Endodermal cell (in vitro differentiated cells): ENCODE measurements at regions not wholly inside any gene's neighbourhood (a gene's known extent, or its start where the extent isn't known, plus 50 kb on each side); places are given as distances from the start of the nearest gene placed in this dataset.

Experiments used
- DNase-seq: peaks from one replicate; pipeline ENCODE4 v3.0.0-alpha.2; 2017
- H3K27ac ChIP-seq: 2 replicates; pipeline ENCODE4 v1.5.1; 2013; ENCODE audit warnings: mild to moderate bottlenecking, low read depth, low read length, moderate library complexity
- H3K27me3 ChIP-seq: 2 replicates; pipeline ENCODE4 v1.6.1; 2013; ENCODE audit warnings: mild to moderate bottlenecking, low read length, moderate library complexity; ENCODE audit not compliant: insufficient read depth, control insufficient read depth, poor library complexity, severe bottlenecking
- H3K36me3 ChIP-seq: 2 replicates; pipeline ENCODE4 v1.7.0; 2013; ENCODE audit warnings: mild to moderate bottlenecking, low read length, moderate library complexity; ENCODE audit not compliant: control insufficient read depth, insufficient read depth
- H3K4me1 ChIP-seq: one replicate; pipeline ENCODE4 v1.7.0; 2013; ENCODE audit warnings: low read length; ENCODE audit not compliant: control insufficient read depth, insufficient read depth
- H3K4me3 ChIP-seq: 2 replicates; pipeline ENCODE4 v1.5.1; 2013; ENCODE audit warnings: mild to moderate bottlenecking, low read length, moderate library complexity
- H3K9ac ChIP-seq: 2 replicates; pipeline ENCODE4 v1.6.1; 2013; ENCODE audit warnings: mild to moderate bottlenecking, low read length, moderate library complexity; ENCODE audit not compliant: poor library complexity, severe bottlenecking; ENCODE audit errors: extremely low read depth
- H3K9me3 ChIP-seq: 2 replicates; pipeline ENCODE4 v1.6.1; 2013; ENCODE audit warnings: mild to moderate bottlenecking, low read length, moderate library complexity; ENCODE audit not compliant: control insufficient read depth
- H3K27ac Mint-ChIP-seq: 2 replicates; pipeline ENCODE4 v1.8.0; 2020; ENCODE audit warnings: mixed read lengths
- H3K27me3 Mint-ChIP-seq: 2 replicates; pipeline ENCODE4 v1.8.0; 2021; ENCODE audit warnings: mild to moderate bottlenecking, mixed read lengths; ENCODE audit not compliant: insufficient read depth
- H3K36me3 Mint-ChIP-seq: 2 replicates; pipeline ENCODE4 v1.8.0; 2020; ENCODE audit warnings: low read depth, mixed read lengths
- H3K4me1 Mint-ChIP-seq: 2 replicates; pipeline ENCODE4 v1.8.0; 2020; ENCODE audit warnings: mixed read lengths
- H3K4me3 Mint-ChIP-seq: 2 replicates; pipeline ENCODE4 v1.8.0; 2020; ENCODE audit warnings: mild to moderate bottlenecking, moderate library complexity, mixed read lengths
- H3K9me3 Mint-ChIP-seq: 2 replicates; pipeline ENCODE4 v1.8.0; 2020; ENCODE audit warnings: mild to moderate bottlenecking, mixed read lengths
- CTCF ChIP-seq: fragments of 200-600 bp; sonication (generic); conservative IDR thresholded peaks from 2 replicates; pipeline ENCODE4 v1.5.0; 2021; ENCODE audit warnings: antibody characterized with exemption, mild to moderate bottlenecking
- WGBS, 2 experiments: methylation state at CpG; one replicate each; pipeline versions ENCODE4 v1.1.5 to v1.1.7; 2013; ENCODE audit warnings: missing lambda C conversion rate in 2 of 2, mixed read lengths in 1 of 2; ENCODE audit not compliant: insufficient coverage in 1 of 2, insufficient read length in 1 of 2; 5-methylcytosine and 5-hydroxymethylcytosine counted together

GRCh38 chr4:165609653-165610052 is 230.8 kb downstream of the CPE start:
- Mint-ChIP-seq H3K27ac (no peak overlapping the region), H3K36me3 (no peaks in the 10 kb centered on the region), H3K4me3 (no peak overlapping the region), H3K27me3 (peaks cover 2% of the 10 kb centered on the region), H3K4me1 (peaks cover 45% of the 10 kb centered on the region), H3K9me3 (no peaks in the 10 kb centered on the region)
- H3K27ac ChIP-seq, result no peak overlapping the region
- no peaks in the 10 kb centered on the region for H3K36me3 ChIP-seq
- no peaks in the 10 kb centered on the region for H3K9me3 ChIP-seq
- 58 to 61% methylated on average over 2 of the region's 2 CpGs for WGBS, 2 experiments
- no peaks in the 10 kb centered on the region for H3K27me3 ChIP-seq
- H3K4me3 ChIP-seq, result no peak overlapping the region
- no peak for DNase-seq
- no peak for TF ChIP-seq CTCF
- H3K9ac ChIP-seq, result no peak overlapping the region
- peaks cover 2% of the 10 kb centered on the region for H3K4me1 ChIP-seq

GRCh38 chr4:165610679-165611437 is 232.1 kb downstream of the CPE start:
- no peak overlapping the region for H3K9ac ChIP-seq
- H3K27ac Mint-ChIP-seq, result no peak overlapping the region

GRCh38 chr4:165612936-165613335 is 234.1 kb downstream of the CPE start:
- peaks cover 8% of the 10 kb centered on the region for H3K9me3 ChIP-seq
- Mint-ChIP-seq H3K4me3 (no peak overlapping the region), H3K27ac (no peak overlapping the region), H3K4me1 (peaks cover 48% of the 10 kb centered on the region), H3K9me3 (peaks cover 5% of the 10 kb centered on the region), H3K36me3 (no peaks in the 10 kb centered on the region), H3K27me3 (no peaks in the 10 kb centered on the region)
- no peak overlapping the region for H3K4me3 ChIP-seq
- TF ChIP-seq CTCF, result no peak
- WGBS, 2 experiments, result 4% methylated on average over 1 of the region's 1 CpG; no CpG with 5 or more reads in 1 of the 2 experiments
- H3K27ac ChIP-seq, result no peak overlapping the region
- H3K4me1 ChIP-seq, result peaks cover 2% of the 10 kb centered on the region
- H3K27me3 ChIP-seq, result no peaks in the 10 kb centered on the region
- no peak overlapping the region for H3K9ac ChIP-seq
- peak; percentile 73 for DNase-seq
- H3K36me3 ChIP-seq, result no peaks in the 10 kb centered on the region

More at GRCh38 chr4:165610679-165611437, 232.1 kb downstream of the CPE start:
- H3K36me3 Mint-ChIP-seq, result no peaks in the 10 kb centered on the region
- TF ChIP-seq CTCF, result no peak
- Histone ChIP-seq H3K9me3 (no peaks in the 10 kb centered on the region), H3K4me3 (no peak overlapping the region), H3K27ac (peak overlapping the region; percentile 65), H3K4me1 (peaks cover 2% of the 10 kb centered on the region), H3K27me3 (no peaks in the 10 kb centered on the region), H3K36me3 (no peaks in the 10 kb centered on the region)
- H3K4me3 Mint-ChIP-seq, result no peak overlapping the region
- 71 to 83% methylated on average over 5 to 6 of the region's 6 CpGs for WGBS, 2 experiments
- DNase-seq, result no peak
- peaks cover 48% of the 10 kb centered on the region for H3K4me1 Mint-ChIP-seq
- no peaks in the 10 kb centered on the region for H3K9me3 Mint-ChIP-seq
- H3K27me3 Mint-ChIP-seq, result no peaks in the 10 kb centered on the region
